Endothelial cell of umbilical vein (primary cell): ENCODE measurements at regions not wholly inside any gene's neighbourhood (a gene's known extent, or its start where the extent isn't known, plus 50 kb on each side); places are given as distances from the start of the nearest gene placed in this dataset.

Experiments used
- BruUV-seq: library from RNA; stranded (reverse); fragments of 400-500 nt; replicated peaks from 2 replicates; lab custom pipeline; 2021; lab: Mats Ljungman, UMichigan
- CTCF ChIA-PET: fragments of 300-600, 350-600 bp; sonication (Branson Sonifier 250); formaldehyde crosslinking; loops from one replicate; lab custom pipeline; 2021; ENCODE audit warnings: antibody characterized with exemption, inconsistent platforms; lab: Charles Lee
- POLR2A ChIA-PET: fragments of 300-600, 350-600 bp; sonication (Branson Sonifier 250); formaldehyde crosslinking; loops from one replicate; lab custom pipeline; 2021; ENCODE audit warnings: antibody characterized with exemption, inconsistent platforms; lab: Charles Lee
- DNase-seq: peaks from one replicate; pipeline ENCODE4 v3.0.0-alpha.2; 2011; ENCODE audit warnings: low read depth, low spot score
- FAIRE-seq: peaks from 2 replicates; lab custom pipeline; 2011; peaks lifted over from hg19 to GRCh38; lab: Jason Lieb, UNC
- H2AFZ ChIP-seq: 2 replicates; pipeline ENCODE4 v1.6.0; 2012; ENCODE audit warnings: low read depth, low read length, control low read depth, inconsistent platforms
- H3K27ac ChIP-seq: 2 replicates; pipeline ENCODE4 v1.5.1; 2011; ENCODE audit warnings: low read depth, mild to moderate bottlenecking, control low read depth, low read length, moderate library complexity; ENCODE audit not compliant: insufficient read depth
- H3K27me3 ChIP-seq, 2 experiments: 2 replicates each; pipeline versions ENCODE4 v1.6.0 to v1.6.1; 2011; ENCODE audit warnings: low read length in 2 of 2, mixed read lengths in 1 of 2; ENCODE audit not compliant: control insufficient read depth in 2 of 2, insufficient read depth in 2 of 2
- H3K36me3 ChIP-seq, 2 experiments: 2 replicates in 1 of 2; 3 replicates in 1 of 2; pipeline ENCODE4 v1.5.1; 2011; ENCODE audit warnings: low read length in 2 of 2, mild to moderate bottlenecking in 1 of 2, moderate library complexity in 1 of 2; ENCODE audit not compliant: control insufficient read depth in 2 of 2, insufficient read depth in 2 of 2; ENCODE audit errors: extremely low read depth in 1 of 2
- H3K4me1 ChIP-seq: 3 replicates; pipeline ENCODE4 v1.5.1; 2011; ENCODE audit warnings: mild to moderate bottlenecking, low read length; ENCODE audit not compliant: control insufficient read depth, insufficient read depth; ENCODE audit errors: extremely low read depth
- H3K4me2 ChIP-seq: 2 replicates; pipeline ENCODE4 v1.6.1; 2011; ENCODE audit warnings: low read length, control low read depth, mixed read lengths; ENCODE audit not compliant: insufficient read depth
- H3K4me3 ChIP-seq, 3 experiments: fragments of 200-600 bp in 1 of 3; sonication (generic), shearing (Covaris generic) in 1 of 3; replicated peaks in 1 of 3; 2 replicates each; pipeline ENCODE4 v1.5.1; 2011 to 2016; ENCODE audit warnings: control low read depth in 3 of 3, low read length in 3 of 3, mild to moderate bottlenecking in 2 of 3, inconsistent platforms in 1 of 3, low read depth in 1 of 3, moderate library complexity in 1 of 3; ENCODE audit not compliant: insufficient read depth in 1 of 3
- H3K79me2 ChIP-seq: 2 replicates; pipeline ENCODE4 v1.6.0; 2012; ENCODE audit warnings: low read length, inconsistent platforms; ENCODE audit not compliant: control insufficient read depth, insufficient read depth
- H3K9ac ChIP-seq: replicated peaks from 2 replicates; pipeline ENCODE3; 2011; ENCODE audit warnings: low read length, control low read depth; ENCODE audit not compliant: insufficient read depth; ENCODE audit errors: extremely low read depth
- H3K9me1 ChIP-seq: replicated peaks from 3 replicates; pipeline ENCODE4 v1.6.0; 2011; ENCODE audit warnings: mild to moderate bottlenecking, low read length; ENCODE audit not compliant: control insufficient read depth, insufficient read depth; ENCODE audit errors: extremely low read depth
- H3K9me3 ChIP-seq: replicated peaks from 2 replicates; pipeline ENCODE4 v1.5.1; 2012; ENCODE audit warnings: low read length, inconsistent platforms; ENCODE audit not compliant: control insufficient read depth, insufficient read depth
- H4K20me1 ChIP-seq: replicated peaks from 2 replicates; pipeline ENCODE3; 2011; ENCODE audit warnings: mild to moderate bottlenecking, low read length; ENCODE audit not compliant: control insufficient read depth, insufficient read depth; ENCODE audit errors: extremely low read depth
- EZH2 ChIP-seq: IDR thresholded peaks from 2 replicates; pipeline ENCODE4 v1.6.1; 2012; ENCODE audit warnings: borderline replicate concordance, low read depth, mild to moderate bottlenecking, moderate library complexity, low read length, inconsistent platforms; ENCODE audit not compliant: severe bottlenecking
- FOS ChIP-seq: IDR thresholded peaks from 2 replicates; pipeline ENCODE4 v1.6.1; 2011; ENCODE audit warnings: mild to moderate bottlenecking, low read length, moderate library complexity, borderline replicate concordance; ENCODE audit not compliant: insufficient read depth
- GATA2 ChIP-seq: IDR thresholded peaks from 2 replicates; pipeline ENCODE4 v1.7.0; 2011; ENCODE audit warnings: low read depth, mild to moderate bottlenecking, moderate library complexity, mixed read lengths, low read length; ENCODE audit not compliant: insufficient read length, insufficient read depth
- JUN ChIP-seq: IDR thresholded peaks from 2 replicates; pipeline ENCODE4 v1.6.1; 2011; ENCODE audit warnings: borderline replicate concordance, low read depth; ENCODE audit not compliant: insufficient read length, insufficient read depth
- MAX ChIP-seq: IDR thresholded peaks from 2 replicates; pipeline ENCODE4 v1.6.1; 2011; ENCODE audit not compliant: insufficient read depth, insufficient read length
- MYC ChIP-seq: IDR thresholded peaks from one replicate; pipeline ENCODE4 v1.6.1; 2011; ENCODE audit warnings: mild to moderate bottlenecking, low read depth, low read length
- POLR2A ChIP-seq: IDR thresholded peaks from 2 replicates; pipeline ENCODE4 v1.6.1; 2012; ENCODE audit warnings: low read depth, mild to moderate bottlenecking, control low read depth, low read length
- POLR2AphosphoS5 ChIP-seq: IDR thresholded peaks from 2 replicates; pipeline ENCODE4 v1.6.1; 2012; ENCODE audit warnings: low read depth, mild to moderate bottlenecking, control low read depth, low read length, moderate library complexity; ENCODE audit not compliant: insufficient read depth
- dilution Hi-C: fragments of 300-500 bp; cut with MboI; formaldehyde crosslinking; loops from one replicate; pipeline ENCODE4 v1.15.0; 2019; ENCODE audit warnings: low sequenced_read_pairs; ENCODE audit not compliant: extremely low pct_ligation_motif_present
- intact Hi-C: fragments of 100-400 bp; cut with micrococcal nuclease; formaldehyde crosslinking; loops from one replicate; pipeline ENCODE4 v1.10.0; 2022
- TF ChIP-seq, protein P1 (sequence below), 2 donors: IDR thresholded peaks; 1 replicate in 1 of 2; 2 replicates in 1 of 2; pipeline ENCODE4 v1.5.1; 2011; ENCODE audit warnings: low read length in 2 of 2, mild to moderate bottlenecking in 2 of 2, moderate library complexity in 2 of 2, control low read depth in 1 of 2, inconsistent platforms in 1 of 2, low read depth in 1 of 2; ENCODE audit not compliant: insufficient read depth in 1 of 2; ENCODE audit errors: extremely low read depth in 1 of 2

DNA sequence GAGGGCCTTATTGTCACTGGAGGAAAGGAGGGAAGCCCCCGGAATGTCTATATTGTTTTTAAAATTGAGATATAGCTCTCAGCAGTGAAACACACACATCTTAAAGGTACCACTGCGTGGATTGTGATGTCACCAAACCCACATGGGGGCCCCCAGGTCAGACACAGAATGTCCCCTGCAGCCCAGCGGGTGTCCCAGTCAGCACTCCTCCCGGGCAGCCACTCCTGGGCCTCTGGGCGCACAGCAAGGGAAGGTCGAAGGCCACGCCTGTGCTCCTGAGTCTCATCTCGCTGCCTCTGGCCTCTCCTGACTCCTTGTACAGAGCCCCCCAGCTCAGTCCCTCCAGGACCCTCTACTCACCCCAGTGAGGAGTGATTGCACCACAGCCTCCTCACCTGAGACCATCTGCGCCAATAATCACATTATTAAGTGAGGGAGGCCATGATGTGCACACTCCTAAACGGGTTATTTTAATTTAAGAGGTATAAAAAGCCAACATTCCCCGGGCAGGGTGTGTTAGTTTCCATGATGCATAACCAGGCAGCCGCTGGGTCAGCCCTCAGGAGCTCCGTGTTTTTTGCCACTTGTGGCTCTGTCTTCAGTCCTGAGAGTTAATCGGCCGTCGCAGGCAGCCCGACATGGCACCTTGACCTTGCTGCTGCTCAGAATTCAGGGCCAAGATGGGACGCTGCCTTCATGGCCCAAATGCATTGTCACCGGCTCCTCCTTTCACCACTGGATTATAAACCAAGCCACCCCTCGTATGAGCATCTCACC is 1089.3 kb downstream of the BRD1 start:
- CTCF ChIA-PET, result no interaction called here
- Histone ChIP-seq H3K4me3 (no peak overlapping the region), H3K79me2 (no peaks in the 10 kb centered on the region), H3K4me1 (no peaks in the 10 kb centered on the region), H3K27me3 (no peaks in the 10 kb centered on the region), H3K27ac (no peak overlapping the region), H4K20me1 (no peaks in the 10 kb centered on the region), H3K9ac (no peak overlapping the region), H3K9me3 (peaks cover 18% of the 10 kb centered on the region), H3K36me3 (no peaks in the 10 kb centered on the region), H3K4me2 (no peak overlapping the region), H2AFZ (no peak overlapping the region), H3K9me1 (no peaks in the 10 kb centered on the region)
- POLR2A ChIA-PET, result no interaction called here
- FAIRE-seq, result no peak
- intact Hi-C loops, result no loop called here
- no TSS peak for BruUV-seq
- TF ChIP-seq POLR2A (no peak), GATA2 (no peak)
- no peak for DNase-seq
- dilution Hi-C loops, result no loop called here

DNA sequence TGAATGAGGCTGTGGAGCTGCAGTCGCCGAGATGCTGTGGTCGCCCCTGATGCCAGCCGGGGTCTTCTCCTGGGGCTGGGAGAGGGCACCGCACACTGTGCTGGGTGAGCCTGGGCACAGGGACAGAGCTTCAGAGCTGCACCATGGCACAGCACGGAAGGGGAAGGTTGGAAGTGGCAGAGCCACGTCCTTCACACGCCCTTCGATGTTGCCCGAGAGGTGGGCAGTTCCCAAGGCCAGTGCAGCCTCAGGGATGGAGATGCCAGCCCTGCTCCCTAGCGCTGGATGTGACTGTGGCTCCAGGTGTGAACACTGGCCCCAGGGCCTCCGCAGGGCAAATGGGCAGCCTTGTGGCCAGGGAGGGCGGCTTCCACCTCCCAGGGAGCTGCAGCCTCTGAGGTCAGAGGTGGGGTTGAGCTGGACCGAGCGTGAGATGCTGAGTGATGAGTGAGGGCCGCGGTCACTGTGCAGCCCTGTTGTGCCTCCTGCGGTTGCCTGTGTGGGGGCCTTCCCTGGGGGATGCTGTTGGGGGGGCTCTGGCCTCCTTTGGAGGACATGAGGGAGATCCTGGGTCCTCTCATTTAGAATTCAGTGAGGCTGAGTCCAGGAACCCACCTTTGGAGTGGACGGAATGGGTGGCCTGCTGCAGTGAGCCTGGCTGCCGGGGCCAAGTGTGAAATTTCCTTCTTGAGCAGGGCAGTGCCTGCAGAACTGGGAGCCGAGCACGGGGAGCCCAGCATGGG is 1090.0 kb downstream of the BRD1 start:
- H3K9me1 ChIP-seq, result no peaks in the 10 kb centered on the region
- H3K27ac ChIP-seq, result no peak overlapping the region
- dilution Hi-C loops (no loop called here), intact Hi-C loops (no loop called here)
- H3K36me3 ChIP-seq, result no peaks in the 10 kb centered on the region
- no peaks in the 10 kb centered on the region for H4K20me1 ChIP-seq
- no peaks in the 10 kb centered on the region for H3K79me2 ChIP-seq
- H2AFZ ChIP-seq, result no peak overlapping the region
- H3K4me2 ChIP-seq, result no peak overlapping the region
- CTCF ChIA-PET, result no interaction called here
- FAIRE-seq, result no peak
- DNase-seq, result no peak
- no peaks in the 10 kb centered on the region for H3K4me1 ChIP-seq
- no peak overlapping the region for H3K4me3 ChIP-seq
- no TSS peak for BruUV-seq
- TF ChIP-seq POLR2AphosphoS5 (no peak), POLR2A (no peak), JUN (no peak), MAX (no peak), FOS (no peak), MYC (no peak), GATA2 (no peak), EZH2 (no peak)
- TF ChIP-seq, protein P1, sequence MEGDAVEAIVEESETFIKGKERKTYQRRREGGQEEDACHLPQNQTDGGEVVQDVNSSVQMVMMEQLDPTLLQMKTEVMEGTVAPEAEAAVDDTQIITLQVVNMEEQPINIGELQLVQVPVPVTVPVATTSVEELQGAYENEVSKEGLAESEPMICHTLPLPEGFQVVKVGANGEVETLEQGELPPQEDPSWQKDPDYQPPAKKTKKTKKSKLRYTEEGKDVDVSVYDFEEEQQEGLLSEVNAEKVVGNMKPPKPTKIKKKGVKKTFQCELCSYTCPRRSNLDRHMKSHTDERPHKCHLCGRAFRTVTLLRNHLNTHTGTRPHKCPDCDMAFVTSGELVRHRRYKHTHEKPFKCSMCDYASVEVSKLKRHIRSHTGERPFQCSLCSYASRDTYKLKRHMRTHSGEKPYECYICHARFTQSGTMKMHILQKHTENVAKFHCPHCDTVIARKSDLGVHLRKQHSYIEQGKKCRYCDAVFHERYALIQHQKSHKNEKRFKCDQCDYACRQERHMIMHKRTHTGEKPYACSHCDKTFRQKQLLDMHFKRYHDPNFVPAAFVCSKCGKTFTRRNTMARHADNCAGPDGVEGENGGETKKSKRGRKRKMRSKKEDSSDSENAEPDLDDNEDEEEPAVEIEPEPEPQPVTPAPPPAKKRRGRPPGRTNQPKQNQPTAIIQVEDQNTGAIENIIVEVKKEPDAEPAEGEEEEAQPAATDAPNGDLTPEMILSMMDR (IDR thresholded peaks at IDR 0.05; ENCODE audit: extremely low read depth in 1 of 2, insufficient read depth in 1 of 2, low read depth in 1 of 2, low read length in 2 of 2), result no peak
- H3K9ac ChIP-seq, result no peak overlapping the region
- POLR2A ChIA-PET, result no interaction called here
- H3K9me3 ChIP-seq, result peaks cover 18% of the 10 kb centered on the region
- H3K27me3 ChIP-seq, result no peaks in the 10 kb centered on the region
